T-cell (primary cell): ENCODE measurements at regions not wholly inside any gene's neighbourhood (a gene's known extent, or its start where the extent isn't known, plus 50 kb on each side); places are given as distances from the start of the nearest gene placed in this dataset.

Experiments used
- ATAC-seq, 4 experiments: fragments of 200-7000 bp in 3 of 4; fragments of 150-1000 bp in 1 of 4; cut with Tn5 transposase; replicated peaks in 1 of 4; 1 replicate in 3 of 4; 2 replicates in 1 of 4; pipeline ENCODE4 v1.10.0; 2021; ENCODE audit warnings: moderate library complexity in 3 of 4, mild to moderate bottlenecking in 2 of 4, moderate number of reproducible peaks in 1 of 4
- CTCF ChIA-PET, 2 donors: fragments of 300-600 bp; sonication (Branson Sonifier 250); formaldehyde crosslinking; loops; one replicate each; lab custom pipeline; 2022; ENCODE audit warnings: antibody characterized with exemption in 2 of 2; lab: Charles Lee
- POLR2A ChIA-PET, 2 donors: fragments of 300-600 bp; sonication (Branson Sonifier 250); formaldehyde crosslinking; loops; one replicate each; lab custom pipeline; 2022; ENCODE audit warnings: antibody characterized with exemption in 2 of 2; lab: Charles Lee
- DNase-seq, 35 experiments: peaks; one replicate each; pipeline versions ENCODE4 v3.0.0 to v3.0.0-alpha.2; 2013 to 2023
- H3K27ac ChIP-seq: one replicate; pipeline ENCODE4 v1.5.1; 2013; ENCODE audit warnings: low read length
- H3K27me3 ChIP-seq, 2 experiments: replicated peaks in 1 of 2; 1 replicate in 1 of 2; 2 replicates in 1 of 2; pipeline versions ENCODE4 v1.6.1 to v1.7.0; 2013; ENCODE audit warnings: low read length in 1 of 2, mixed read lengths in 1 of 2; ENCODE audit not compliant: control insufficient read depth in 2 of 2, insufficient read depth in 2 of 2; ENCODE audit errors: extremely low read depth in 1 of 2
- H3K36me3 ChIP-seq, 2 donors: 1 replicate in 1 of 2; 2 replicates in 1 of 2; pipeline versions ENCODE4 v1.6.1 to v1.7.0; 2013; ENCODE audit warnings: low read length in 1 of 2; ENCODE audit not compliant: control insufficient read depth in 2 of 2, insufficient read depth in 1 of 2; ENCODE audit errors: extremely low read depth in 1 of 2
- H3K4me1 ChIP-seq, 2 experiments: 1 replicate in 1 of 2; 2 replicates in 1 of 2; pipeline versions ENCODE4 v1.6.1 to v1.7.0; 2013; ENCODE audit warnings: low read length in 2 of 2, mixed read lengths in 1 of 2; ENCODE audit not compliant: insufficient read depth in 2 of 2, control insufficient read depth in 1 of 2; ENCODE audit errors: extremely low read depth in 1 of 2
- H3K4me3 ChIP-seq, 2 donors: 1 replicate in 1 of 2; 2 replicates in 1 of 2; pipeline versions ENCODE4 v1.5.1 to v1.7.0; 2013; ENCODE audit warnings: mild to moderate bottlenecking in 2 of 2, low read length in 1 of 2, moderate library complexity in 1 of 2; ENCODE audit not compliant: control insufficient read depth in 1 of 2; ENCODE audit errors: extremely low read depth in 1 of 2
- H3K9me3 ChIP-seq: 2 replicates; pipeline ENCODE4 v1.7.0; 2013
- H3K27ac Mint-ChIP-seq, 2 donors: one replicate each; pipeline ENCODE4 v1.8.0; 2020 to 2021; ENCODE audit warnings: mild to moderate bottlenecking in 2 of 2, mixed read lengths in 2 of 2
- H3K27me3 Mint-ChIP-seq, 2 donors: one replicate each; pipeline ENCODE4 v1.8.0; 2021 to 2022; ENCODE audit warnings: mixed read lengths in 2 of 2
- H3K36me3 Mint-ChIP-seq: one replicate; pipeline ENCODE4 v1.8.0; 2021; ENCODE audit warnings: mixed read lengths
- H3K4me1 Mint-ChIP-seq, 3 donors: one replicate each; pipeline ENCODE4 v1.8.0; 2020 to 2022; ENCODE audit warnings: mixed read lengths in 3 of 3, mild to moderate bottlenecking in 1 of 3
- H3K4me3 Mint-ChIP-seq, 3 donors: one replicate each; pipeline ENCODE4 v1.8.0; 2020 to 2022; ENCODE audit warnings: mild to moderate bottlenecking in 3 of 3, mixed read lengths in 3 of 3, moderate library complexity in 3 of 3
- H3K9me3 Mint-ChIP-seq, 3 donors: one replicate each; pipeline ENCODE4 v1.8.0; 2020 to 2022; ENCODE audit warnings: mixed read lengths in 3 of 3
- WGBS: methylation state at CpG from one replicate; pipeline ENCODE4 v1.1.5; 2013; ENCODE audit warnings: missing lambda C conversion rate; ENCODE audit not compliant: insufficient coverage; 5-methylcytosine and 5-hydroxymethylcytosine counted together

DNA sequence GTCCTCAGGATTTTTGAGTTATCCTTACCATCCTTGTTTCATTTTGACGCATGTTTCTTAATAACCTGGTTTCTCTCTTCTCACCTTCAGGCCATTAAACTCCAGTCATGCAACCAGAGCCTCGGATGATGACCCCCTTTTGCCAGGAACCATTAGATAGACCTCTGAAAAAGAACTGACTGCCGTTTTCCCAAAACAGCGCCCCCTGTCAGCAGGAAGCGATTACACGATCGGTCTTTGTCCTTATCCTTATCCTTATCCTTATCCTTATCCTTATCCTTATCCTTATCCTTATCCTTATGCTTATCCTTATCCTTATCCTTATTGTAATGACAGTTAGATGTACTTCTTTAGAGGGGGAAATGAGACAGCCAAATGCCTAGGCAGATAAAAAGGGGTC is 148.4 kb upstream of the ITM2A start:
- 94% methylated on average over 3 of the region's 7 CpGs for WGBS
- ATAC-seq (no peak), DNase-seq (no peak)
- H3K4me3 ChIP-seq = no peak overlapping the region
- Mint-ChIP-seq H3K27ac (no peak overlapping the region), H3K27me3 (peaks cover 0 to 45% of the 10 kb centered on the region in 2 donors), H3K4me1 (no peaks in the 10 kb centered on the region), H3K9me3 (no peaks in the 10 kb centered on the region), H3K4me3 (no peak overlapping the region), H3K36me3 (no peaks in the 10 kb centered on the region)
- POLR2A ChIA-PET = no interaction called here
- CTCF ChIA-PET = no interaction called here
- no peak overlapping the region for H3K27ac ChIP-seq
- H3K4me1 ChIP-seq = no peaks in the 10 kb centered on the region
- H3K9me3 ChIP-seq = no peaks in the 10 kb centered on the region
- H3K36me3 ChIP-seq = no peaks in the 10 kb centered on the region
- no peaks in the 10 kb centered on the region for H3K27me3 ChIP-seq

- no peak overlapping the region for H3K27ac ChIP-seq
- H3K4me1 ChIP-seq = no peaks in the 10 kb centered on the region
- no peak overlapping the region for H3K4me3 Mint-ChIP-seq
- no peak overlapping the region for H3K27ac Mint-ChIP-seq
- POLR2A ChIA-PET = no interaction called here
- no CpG with 5 or more reads among the region's 1 CpG for WGBS
- H3K4me1 Mint-ChIP-seq = no peaks in the 10 kb centered on the region
- peaks cover 0 to 24% of the 10 kb centered on the region in 2 donors for H3K27me3 Mint-ChIP-seq
- no peaks in the 10 kb centered on the region for H3K27me3 ChIP-seq
- H3K36me3 ChIP-seq = no peaks in the 10 kb centered on the region
- no peak for ATAC-seq
- H3K36me3 Mint-ChIP-seq = no peaks in the 10 kb centered on the region
- CTCF ChIA-PET = no interaction called here
- no peaks in the 10 kb centered on the region for H3K9me3 Mint-ChIP-seq
- H3K4me3 ChIP-seq = no peak overlapping the region
- no peak for DNase-seq
- H3K9me3 ChIP-seq = no peaks in the 10 kb centered on the region
Measured at GRCh38 chrX:79511799-79512198, 144.7 kb upstream of the ITM2A start.

GRCh38 chrX:79506001-79506400 is 138.9 kb upstream of the ITM2A start:
- DNase-seq (no peak), ATAC-seq (no peak)
- Histone ChIP-seq H3K4me3 (no peak overlapping the region), H3K36me3 (no peaks in the 10 kb centered on the region), H3K27ac (no peak overlapping the region), H3K27me3 (no peaks in the 10 kb centered on the region), H3K9me3 (no peaks in the 10 kb centered on the region), H3K4me1 (no peaks in the 10 kb centered on the region)
- ChIA-PET POLR2A (no interaction called here), CTCF (no interaction called here)
- Mint-ChIP-seq H3K27ac (no peak overlapping the region), H3K4me1 (no peaks in the 10 kb centered on the region), H3K9me3 (peaks cover under 1 to 5% (median 4%) of the 10 kb centered on the region in 3 donors), H3K36me3 (no peaks in the 10 kb centered on the region), H3K4me3 (no peak overlapping the region), H3K27me3 (peaks cover 0 to 12% of the 10 kb centered on the region in 2 donors)
- no CpG with 5 or more reads among the region's 3 CpGs for WGBS

GRCh38 chrX:79482686-79483085 is 115.6 kb upstream of the ITM2A start:
- DNase-seq (no peak), ATAC-seq (no peak)
- no peak overlapping the region for H3K4me3 ChIP-seq
- no peaks in the 10 kb centered on the region for H3K4me1 Mint-ChIP-seq
- no peaks in the 10 kb centered on the region for H3K4me1 ChIP-seq
- H3K36me3 Mint-ChIP-seq = no peaks in the 10 kb centered on the region
- no peak overlapping the region for H3K4me3 Mint-ChIP-seq
- H3K27ac ChIP-seq = no peak overlapping the region
- H3K27me3 ChIP-seq = peaks cover 0 to 9% of the 10 kb centered on the region in 2 experiments
- no peak overlapping the region for H3K27ac Mint-ChIP-seq
- peaks cover 37 to 56% of the 10 kb centered on the region in 2 donors for H3K27me3 Mint-ChIP-seq
- no peaks in the 10 kb centered on the region for H3K36me3 ChIP-seq
- WGBS = no CpG with 5 or more reads among the region's 7 CpGs
- H3K9me3 Mint-ChIP-seq = peaks cover 0 to 6% (median 0%) of the 10 kb centered on the region in 3 donors
- CTCF ChIA-PET = no interaction called here
- H3K9me3 ChIP-seq = no peaks in the 10 kb centered on the region
- POLR2A ChIA-PET = no interaction called here

DNA sequence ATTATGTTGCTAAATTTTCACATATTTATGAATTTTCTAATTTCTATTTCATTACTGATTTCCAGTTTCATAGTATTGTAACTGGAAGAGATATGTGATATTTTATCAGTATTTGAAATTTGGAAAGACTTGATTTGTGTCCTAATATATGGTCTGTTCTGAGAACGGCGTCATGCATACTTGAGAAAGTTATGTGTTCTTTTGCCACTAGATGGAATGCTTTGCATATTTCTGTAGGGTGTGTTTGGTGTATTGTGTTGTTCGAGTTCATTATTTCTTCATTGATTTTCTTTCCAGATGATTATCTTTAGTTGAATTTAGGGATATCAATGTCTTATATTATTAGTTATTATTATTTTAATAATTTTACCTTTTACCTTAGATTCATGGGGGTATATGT is 110.6 kb upstream of the ITM2A start:
- Histone ChIP-seq H3K4me3 (no peak overlapping the region), H3K27ac (no peak overlapping the region), H3K27me3 (peaks cover 0 to 8% of the 10 kb centered on the region in 2 experiments), H3K9me3 (no peaks in the 10 kb centered on the region), H3K36me3 (no peaks in the 10 kb centered on the region), H3K4me1 (no peaks in the 10 kb centered on the region)
- Mint-ChIP-seq H3K9me3 (no peaks in the 10 kb centered on the region), H3K27me3 (peaks cover 14 to 21% of the 10 kb centered on the region in 2 donors), H3K27ac (no peak overlapping the region), H3K4me3 (no peak overlapping the region), H3K4me1 (no peaks in the 10 kb centered on the region), H3K36me3 (no peaks in the 10 kb centered on the region)
- no CpG with 5 or more reads among the region's 3 CpGs for WGBS
- CTCF ChIA-PET = no interaction called here
- DNase-seq = no peak
- POLR2A ChIA-PET = no interaction called here
- ATAC-seq = no peak

DNA sequence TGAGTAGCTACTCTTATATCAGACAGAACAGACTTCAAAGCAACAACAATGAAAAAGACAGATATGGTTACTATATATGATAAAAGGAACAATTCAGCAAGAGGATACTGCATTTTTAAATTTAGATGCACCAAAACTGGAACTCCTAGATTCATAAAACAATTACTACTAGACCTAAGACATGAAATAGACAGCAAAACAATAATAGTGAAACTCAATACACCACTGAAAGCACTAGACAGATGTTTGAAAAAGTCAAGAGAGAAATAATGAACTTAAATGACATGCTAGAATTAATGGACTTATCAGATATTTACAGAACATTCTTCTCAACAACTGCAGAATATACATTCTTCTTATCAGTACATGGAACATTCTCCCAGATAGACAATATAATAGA is 99.5 kb upstream of the ITM2A start:
- no peak overlapping the region for H3K27ac Mint-ChIP-seq

GRCh38 chrX:79462458-79462857 is 95.3 kb upstream of the ITM2A start:
- H3K4me3 Mint-ChIP-seq = no peak overlapping the region
- DNase-seq (no peak), ATAC-seq (no peak)
- no peak overlapping the region for H3K27ac Mint-ChIP-seq
- Histone ChIP-seq H3K4me1 (no peaks in the 10 kb centered on the region), H3K27ac (no peak overlapping the region), H3K36me3 (no peaks in the 10 kb centered on the region), H3K27me3 (no peaks in the 10 kb centered on the region), H3K9me3 (no peaks in the 10 kb centered on the region), H3K4me3 (no peak overlapping the region)
- no peaks in the 10 kb centered on the region for H3K36me3 Mint-ChIP-seq
- H3K4me1 Mint-ChIP-seq = no peaks in the 10 kb centered on the region
- CTCF ChIA-PET = no interaction called here
- peaks cover 5 to 16% of the 10 kb centered on the region in 2 donors for H3K27me3 Mint-ChIP-seq
- peaks cover 4% of the 10 kb centered on the region in 3 donors for H3K9me3 Mint-ChIP-seq
- WGBS = no CpG with 5 or more reads among the region's 3 CpGs
- POLR2A ChIA-PET = no interaction called here

More for the DNA sequence above, 99.5 kb upstream of the ITM2A start:
- no peak overlapping the region for H3K4me3 ChIP-seq
- H3K4me1 ChIP-seq = no peaks in the 10 kb centered on the region
- Mint-ChIP-seq H3K9me3 (peaks cover 6 to 12% (median 6%) of the 10 kb centered on the region in 3 donors), H3K27me3 (peaks cover 7 to 19% of the 10 kb centered on the region in 2 donors), H3K4me3 (no peak overlapping the region), H3K4me1 (no peaks in the 10 kb centered on the region), H3K36me3 (no peaks in the 10 kb centered on the region)
- no peak overlapping the region for H3K27ac ChIP-seq
- ChIA-PET CTCF (no interaction called here), POLR2A (no interaction called here)
- H3K27me3 ChIP-seq = no peaks in the 10 kb centered on the region
- DNase-seq = no peak
- ATAC-seq = no peak
- no peaks in the 10 kb centered on the region for H3K9me3 ChIP-seq
- no peaks in the 10 kb centered on the region for H3K36me3 ChIP-seq
